AG04449 (cell line): ENCODE measurements at regions not wholly inside any gene's neighbourhood (a gene's known extent, or its start where the extent isn't known, plus 50 kb on each side); places are given as distances from the start of the nearest gene placed in this dataset.
"Not testable (repeated sequence)": the region's sequence is repeated elsewhere in the genome, so short reads cannot be mapped to it uniquely, and the experiment has no call there.

Experiments
- CTCF ChIA-PET: fragments of 350-600 bp; formaldehyde crosslinking; extraction: SDS; loops from one replicate; lab custom pipeline; 2021; ENCODE audit warnings: antibody characterized with exemption; lab: Yijun Ruan, JAX
- POLR2A ChIA-PET: fragments of 400-600, 350-600 bp; formaldehyde crosslinking; extraction: SDS; loops from one replicate; lab custom pipeline; 2020; ENCODE audit warnings: antibody characterized with exemption, inconsistent platforms; lab: Yijun Ruan, JAX
- DNase-seq: peaks from one replicate; pipeline ENCODE4 v3.0.0-alpha.2; 2010; ENCODE audit warnings: low read depth, low spot score
- H3K4me3 ChIP-seq: 2 replicates; pipeline ENCODE4 v1.5.1; 2011; ENCODE audit warnings: low read depth, mild to moderate bottlenecking, control low read depth, low read length
- CTCF ChIP-seq: IDR thresholded peaks from one replicate; pipeline ENCODE4 v1.5.1; 2011; ENCODE audit warnings: mild to moderate bottlenecking, moderate library complexity, low read length, control low read depth, inconsistent platforms; ENCODE audit not compliant: insufficient read depth; ENCODE audit errors: missing control alignments

- CTCF ChIA-PET, result no interaction called here
- H3K4me3 ChIP-seq, result no peak overlapping the region
- DNase-seq, result no peak
- POLR2A ChIA-PET, result no interaction called here
- no peak for TF ChIP-seq CTCF
These were observed 269.0 kb downstream of the GOLGA6L6 start for GRCh38 chr15:20272422-20273184.

GRCh38 chr15:20271647-20272046 lies 270.0 kb downstream of the GOLGA6L6 start:
- TF ChIP-seq CTCF, result no peak
- no peak for DNase-seq
- POLR2A ChIA-PET, result no interaction called here
- CTCF ChIA-PET, result no interaction called here
- no peak overlapping the region for H3K4me3 ChIP-seq

- CTCF ChIA-PET, DNase-seq, POLR2A ChIA-PET, H3K4me3 ChIP-seq: not testable (repeated sequence)
These were observed 271.6 kb downstream of the GOLGA6L6 start for GRCh38 chr15:20269956-20270355.

- POLR2A ChIA-PET, H3K4me3 ChIP-seq, DNase-seq, CTCF ChIA-PET: not testable (repeated sequence)
These were observed 273.6 kb downstream of the GOLGA6L6 start for GRCh38 chr15:20267996-20268395.

GRCh38 chr15:20267051-20267730 lies 274.4 kb downstream of the GOLGA6L6 start:
- H3K4me3 ChIP-seq, DNase-seq, CTCF ChIA-PET, POLR2A ChIA-PET: not testable (repeated sequence)

- H3K4me3 ChIP-seq, DNase-seq, POLR2A ChIA-PET, CTCF ChIA-PET: not testable (repeated sequence)
These were observed 275.9 kb downstream of the GOLGA6L6 start for GRCh38 chr15:20265710-20266109.

- DNase-seq, CTCF ChIA-PET, POLR2A ChIA-PET, H3K4me3 ChIP-seq: not testable (repeated sequence)
These were observed 280.0 kb downstream of the GOLGA6L6 start for GRCh38 chr15:20261321-20262280.

- H3K4me3 ChIP-seq, DNase-seq, POLR2A ChIA-PET, CTCF ChIA-PET: not testable (repeated sequence)
These were observed 280.9 kb downstream of the GOLGA6L6 start for GRCh38 chr15:20260650-20261049.

GRCh38 chr15:20259559-20260190 lies 281.9 kb downstream of the GOLGA6L6 start:
- H3K4me3 ChIP-seq, POLR2A ChIA-PET, CTCF ChIA-PET, DNase-seq: not testable (repeated sequence)

- DNase-seq, CTCF ChIA-PET, POLR2A ChIA-PET, H3K4me3 ChIP-seq: not testable (repeated sequence)
These were observed 285.2 kb downstream of the GOLGA6L6 start for GRCh38 chr15:20256394-20256793.

GRCh38 chr15:20255641-20256040 lies 286.0 kb downstream of the GOLGA6L6 start:
- CTCF ChIA-PET, H3K4me3 ChIP-seq, DNase-seq, POLR2A ChIA-PET: not testable (repeated sequence)

GRCh38 chr15:20253047-20253615 lies 288.5 kb downstream of the GOLGA6L6 start:
- H3K4me3 ChIP-seq, POLR2A ChIA-PET, DNase-seq, CTCF ChIA-PET: not testable (repeated sequence)

GRCh38 chr15:20252040-20252439 lies 289.6 kb downstream of the GOLGA6L6 start:
- DNase-seq, H3K4me3 ChIP-seq, POLR2A ChIA-PET, CTCF ChIA-PET: not testable (repeated sequence)
